Right atrium auricular region (tissue), 2 donors: ENCODE measurements at regions not wholly inside any gene's neighbourhood (a gene's known extent, or its start where the extent isn't known, plus 50 kb on each side); places are given as distances from the start of the nearest gene placed in this dataset.
A peak's percentile ranks its signal among the peaks of the same experiment; 100 is the strongest.

Experiments used
- DNase-seq: peaks from one replicate; pipeline ENCODE4 v3.0.0-alpha.2; 2019; ENCODE audit warnings: low spot score
- H3K27ac ChIP-seq, 2 donors: fragments of 200-600 bp; sonication (generic); 1 replicate in 1 of 2; 2 replicates in 1 of 2; pipeline ENCODE4 v1.5.1; 2016 to 2019
- H3K27me3 ChIP-seq, 2 donors: fragments of 200-600 bp; sonication (generic); one replicate each; pipeline versions ENCODE4 v1.5.1 to v1.6.0; 2017 to 2019
- H3K36me3 ChIP-seq: fragments of 200-600 bp; sonication (generic); one replicate; pipeline ENCODE4 v1.5.1; 2016
- H3K4me1 ChIP-seq, 2 donors: fragments of 200-600 bp; sonication (generic); one replicate each; pipeline versions ENCODE4 v1.5.1 to v1.6.0; 2017 to 2019
- H3K4me3 ChIP-seq, 2 donors: fragments of 200-600 bp; sonication (generic); 1 replicate in 1 of 2; 2 replicates in 1 of 2; pipeline ENCODE4 v1.5.1; 2017 to 2019; ENCODE audit warnings: mild to moderate bottlenecking in 1 of 2, moderate library complexity in 1 of 2
- H3K9me3 ChIP-seq, 2 donors: fragments of 200-600 bp; sonication (generic); one replicate each; pipeline ENCODE4 v1.5.1; 2019
- TF ChIP-seq, protein P1 (sequence below), 2 donors: fragments of 200-600 bp; sonication (generic); IDR thresholded peaks; one replicate each; pipeline ENCODE4 v1.5.1; 2019; ENCODE audit warnings: antibody characterized with exemption in 2 of 2

DNA sequence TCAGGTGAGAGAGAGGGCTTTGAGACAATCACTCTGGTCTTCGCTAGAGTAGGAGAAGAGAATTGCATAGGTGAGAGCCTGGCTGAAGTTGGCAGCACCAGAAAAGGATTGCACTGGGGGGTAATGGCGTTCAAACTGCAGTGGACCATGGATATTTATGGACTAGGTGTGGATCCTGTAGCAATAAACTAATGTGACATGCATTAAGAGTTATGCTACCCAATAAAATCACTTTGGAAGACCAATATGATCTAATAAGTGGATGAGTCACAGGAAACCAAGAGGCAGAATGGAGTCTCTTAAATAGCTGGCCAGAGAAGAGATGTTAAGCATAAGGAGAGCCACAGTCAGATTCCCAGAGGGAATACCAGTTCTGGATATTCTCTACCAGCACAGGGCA is 259.8 kb downstream of the FBXO8 start:
- Histone ChIP-seq H3K9me3 (no peaks in the 10 kb centered on the region), H3K27ac (no peak overlapping the region), H3K27me3 (no peaks in the 10 kb centered on the region), H3K4me1 (no peaks in the 10 kb centered on the region), H3K36me3 (no peaks in the 10 kb centered on the region), H3K4me3 (no peak overlapping the region)
- no peak for DNase-seq
- TF ChIP-seq, protein P1, sequence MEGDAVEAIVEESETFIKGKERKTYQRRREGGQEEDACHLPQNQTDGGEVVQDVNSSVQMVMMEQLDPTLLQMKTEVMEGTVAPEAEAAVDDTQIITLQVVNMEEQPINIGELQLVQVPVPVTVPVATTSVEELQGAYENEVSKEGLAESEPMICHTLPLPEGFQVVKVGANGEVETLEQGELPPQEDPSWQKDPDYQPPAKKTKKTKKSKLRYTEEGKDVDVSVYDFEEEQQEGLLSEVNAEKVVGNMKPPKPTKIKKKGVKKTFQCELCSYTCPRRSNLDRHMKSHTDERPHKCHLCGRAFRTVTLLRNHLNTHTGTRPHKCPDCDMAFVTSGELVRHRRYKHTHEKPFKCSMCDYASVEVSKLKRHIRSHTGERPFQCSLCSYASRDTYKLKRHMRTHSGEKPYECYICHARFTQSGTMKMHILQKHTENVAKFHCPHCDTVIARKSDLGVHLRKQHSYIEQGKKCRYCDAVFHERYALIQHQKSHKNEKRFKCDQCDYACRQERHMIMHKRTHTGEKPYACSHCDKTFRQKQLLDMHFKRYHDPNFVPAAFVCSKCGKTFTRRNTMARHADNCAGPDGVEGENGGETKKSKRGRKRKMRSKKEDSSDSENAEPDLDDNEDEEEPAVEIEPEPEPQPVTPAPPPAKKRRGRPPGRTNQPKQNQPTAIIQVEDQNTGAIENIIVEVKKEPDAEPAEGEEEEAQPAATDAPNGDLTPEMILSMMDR (IDR thresholded peaks at IDR 0.05) = no peak

DNA sequence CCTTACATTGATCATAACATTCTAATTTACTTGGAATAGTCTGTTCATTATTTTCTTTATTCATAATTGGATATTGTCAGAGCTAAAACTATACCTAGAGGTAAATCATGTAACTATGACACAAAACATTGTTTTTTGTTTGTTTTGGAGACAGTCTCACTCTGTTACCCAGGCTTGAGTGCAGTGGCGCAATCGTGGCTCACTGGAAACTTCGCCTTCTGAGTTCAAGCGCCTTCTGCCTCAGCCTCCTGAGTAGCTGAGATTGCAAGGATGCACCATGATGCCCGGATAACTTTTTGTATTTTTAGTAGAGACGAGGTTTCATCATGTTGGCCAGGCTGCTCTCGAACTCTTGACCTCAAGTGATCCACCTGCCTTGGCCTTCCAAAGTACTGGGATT is 265.2 kb downstream of the FBXO8 start:
- Histone ChIP-seq H3K36me3 (no peaks in the 10 kb centered on the region), H3K4me1 (no peaks in the 10 kb centered on the region), H3K9me3 (no peaks in the 10 kb centered on the region), H3K4me3 (no peak overlapping the region), H3K27me3 (no peaks in the 10 kb centered on the region), H3K27ac (no peak overlapping the region)
- DNase-seq = no peak
- TF ChIP-seq, protein P1 (IDR thresholded peaks at IDR 0.05) = no peak

DNA sequence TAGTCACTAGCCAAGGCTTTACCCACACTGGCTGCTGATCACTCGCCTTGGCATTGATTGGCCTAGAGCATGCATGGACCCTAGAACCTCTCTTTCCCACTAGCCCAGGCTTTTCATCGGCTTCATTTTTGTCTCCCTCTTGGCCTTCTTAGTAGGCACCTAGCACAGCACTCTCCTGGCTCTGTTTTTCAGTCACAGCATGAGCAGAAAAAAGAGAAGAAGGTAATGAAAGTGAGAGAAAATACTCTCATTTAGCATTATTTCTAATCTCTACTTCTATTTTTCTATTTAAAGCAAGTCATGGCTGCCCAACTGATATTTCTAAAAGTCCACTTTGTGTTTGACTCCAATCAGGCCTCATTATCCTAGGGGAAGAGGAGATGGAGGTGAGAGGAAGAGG is 267.2 kb downstream of the FBXO8 start:
- H3K4me1 ChIP-seq = no peaks in the 10 kb centered on the region
- DNase-seq = no peak

DNA sequence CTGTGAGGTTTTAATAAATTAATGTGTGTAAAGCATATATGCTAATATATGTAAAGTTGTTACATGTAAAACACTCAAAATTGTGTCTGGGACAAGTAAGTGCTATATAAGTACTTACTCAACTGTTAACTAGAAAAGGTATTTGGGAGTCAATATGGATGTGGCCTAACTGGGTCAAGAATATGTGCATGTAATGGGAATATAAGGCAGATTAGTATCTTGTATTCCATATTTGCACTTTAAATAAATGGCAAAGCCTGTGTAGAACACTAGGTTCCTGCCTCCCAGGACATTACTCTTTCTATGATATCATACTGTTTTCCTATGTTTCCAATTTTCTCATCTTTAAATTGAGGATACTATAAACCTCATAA is 270.6 kb downstream of the FBXO8 start:
- TF ChIP-seq, protein P1 (IDR thresholded peaks at IDR 0.05) = no peak
- H3K27me3 ChIP-seq = no peaks in the 10 kb centered on the region
- no peak for DNase-seq
- no peaks in the 10 kb centered on the region for H3K9me3 ChIP-seq
- H3K27ac ChIP-seq = peak overlapping the region in 1 of 2 donors; percentile 81
- H3K36me3 ChIP-seq = no peaks in the 10 kb centered on the region
- H3K4me1 ChIP-seq = no peaks in the 10 kb centered on the region
- no peak overlapping the region for H3K4me3 ChIP-seq

More for the DNA sequence above, 267.2 kb downstream of the FBXO8 start:
- H3K4me3 ChIP-seq = no peak overlapping the region
- no peaks in the 10 kb centered on the region for H3K9me3 ChIP-seq
- no peak overlapping the region for H3K27ac ChIP-seq
- no peaks in the 10 kb centered on the region for H3K36me3 ChIP-seq
- no peaks in the 10 kb centered on the region for H3K27me3 ChIP-seq
- TF ChIP-seq, protein P1 (IDR thresholded peaks at IDR 0.05) = no peak

DNA sequence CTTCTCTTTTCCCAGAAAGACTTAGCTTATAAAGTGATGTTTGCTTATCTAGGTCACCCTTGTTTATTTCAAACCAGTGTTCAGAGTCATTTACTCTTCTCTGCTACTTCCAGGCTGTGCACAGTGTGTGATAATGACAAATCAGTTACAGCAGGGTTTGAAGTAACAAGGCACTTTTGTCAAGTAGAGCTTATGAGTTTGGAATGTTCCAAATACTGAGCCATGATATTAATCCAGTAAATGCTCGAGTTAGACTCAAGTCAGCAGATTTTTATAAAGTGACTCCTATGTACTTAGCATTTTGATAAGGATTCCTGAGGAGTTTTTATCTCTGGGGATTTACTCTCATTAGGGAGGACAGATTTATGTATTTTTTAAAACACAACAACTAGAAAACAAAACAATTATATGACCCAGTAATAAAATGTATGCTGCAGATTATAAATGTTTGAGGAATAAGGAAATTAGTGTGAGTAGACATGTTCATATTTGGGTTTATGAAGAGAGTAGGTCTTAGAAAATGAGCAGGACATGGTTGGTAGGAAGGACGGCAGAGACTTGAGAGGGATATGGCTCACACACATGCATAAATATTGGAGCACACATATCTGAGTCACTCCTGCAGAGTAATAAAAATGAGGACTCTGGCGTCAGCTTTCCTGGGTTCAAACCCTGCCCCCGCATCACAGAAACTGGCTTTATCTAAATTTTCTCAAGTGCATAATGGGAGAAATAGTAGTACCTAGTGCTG is 271.2 kb downstream of the FBXO8 start:
- no peaks in the 10 kb centered on the region for H3K9me3 ChIP-seq
- peak overlapping the region; percentile 28 to 81 for H3K27ac ChIP-seq
- no peaks in the 10 kb centered on the region for H3K4me1 ChIP-seq
- TF ChIP-seq, protein P1 (IDR thresholded peaks at IDR 0.05) = no peak
- no peak overlapping the region for H3K4me3 ChIP-seq
- no peak for DNase-seq
- H3K27me3 ChIP-seq = no peaks in the 10 kb centered on the region
- H3K36me3 ChIP-seq = no peaks in the 10 kb centered on the region

DNA sequence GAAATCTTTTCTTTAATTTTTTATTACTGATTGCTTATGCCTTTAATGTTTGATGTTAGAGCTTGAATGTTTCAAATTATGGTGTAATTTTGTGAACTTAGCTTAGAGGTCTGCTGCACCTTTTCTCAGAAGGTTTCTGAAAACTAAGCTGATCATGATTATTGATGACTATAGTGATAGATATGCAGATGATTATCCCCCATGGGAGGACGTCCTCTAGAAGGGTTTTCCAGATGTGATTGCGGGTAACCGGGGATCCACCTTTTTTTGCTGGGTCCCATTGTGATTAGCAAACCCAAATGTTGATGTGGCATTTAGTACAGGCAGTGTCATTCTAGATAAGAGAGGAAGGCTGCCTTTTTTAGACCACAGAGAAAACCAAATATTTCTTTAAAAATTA is 272.9 kb downstream of the FBXO8 start:
- no peaks in the 10 kb centered on the region for H3K36me3 ChIP-seq
- H3K27me3 ChIP-seq = no peaks in the 10 kb centered on the region
- H3K4me1 ChIP-seq = peaks cover 0 to 1% of the 10 kb centered on the region in 2 donors
- peak overlapping the region; percentile 27 to 81 for H3K27ac ChIP-seq
- no peak overlapping the region for H3K4me3 ChIP-seq
- no peak for DNase-seq
- TF ChIP-seq, protein P1 (IDR thresholded peaks at IDR 0.05) = no peak
- no peaks in the 10 kb centered on the region for H3K9me3 ChIP-seq
